ENCODE measurements at regions not wholly inside any gene's neighbourhood (a gene's known extent, or its start where the extent isn't known, plus 50 kb on each side); places are given as distances from the start of the nearest gene placed in this dataset.
A peak's percentile ranks its signal among the peaks of the same experiment; 100 is the strongest.
"Not testable (repeated sequence)": the region's sequence is repeated elsewhere in the genome, so short reads cannot be mapped to it uniquely, and the experiment has no call there.

GRCh38 chrX:52261125-52261462, 76.4 kb downstream of the MAGED4 start:
- peak overlapping the region; percentile 72 for H3K4me3 ChIP-seq
- no peaks in the 10 kb centered on the region for H3K36me3 ChIP-seq

GRCh38 chrX:52261463-52262194, 76.9 kb downstream of the MAGED4 start:
- Histone ChIP-seq H3K4me3 (peak overlapping the region; percentile 72), H3K9me3 (replicated peaks) (no peaks in the 10 kb centered on the region), H3K36me3 (no peaks in the 10 kb centered on the region), H3K27ac (peak overlapping the region; percentile 65), H3K27me3 (no peaks in the 10 kb centered on the region), H3K4me1 (no peaks in the 10 kb centered on the region)
- peak; percentile 81 to 84 for DNase-seq

More at GRCh38 chrX:52261125-52261462, 76.4 kb downstream of the MAGED4 start:
- Histone ChIP-seq H3K4me1 (no peaks in the 10 kb centered on the region), H3K27me3 (no peaks in the 10 kb centered on the region), H3K9me3 (replicated peaks) (no peaks in the 10 kb centered on the region), H3K27ac (no peak overlapping the region; the same call in 1 of the 2 replicates)
- no peak for DNase-seq

- Histone ChIP-seq H3K36me3 (no peaks in the 10 kb centered on the region), H3K9me3 (replicated peaks) (no peaks in the 10 kb centered on the region), H3K27me3 (no peaks in the 10 kb centered on the region), H3K4me3 (peak overlapping the region; percentile 72), H3K4me1 (no peaks in the 10 kb centered on the region), H3K27ac (peak overlapping the region; percentile 65; the same call in 1 of the 2 replicates)
- no peak for DNase-seq
Observed at GRCh38 chrX:52262195-52262546, 77.5 kb downstream of the MAGED4 start.

- Histone ChIP-seq H3K4me1 (no peaks in the 10 kb centered on the region), H3K27me3 (no peaks in the 10 kb centered on the region), H3K27ac (no peak overlapping the region), H3K36me3 (no peaks in the 10 kb centered on the region), H3K4me3 (no peak overlapping the region), H3K9me3 (replicated peaks) (no peaks in the 10 kb centered on the region)
- no peak for DNase-seq
Observed at GRCh38 chrX:52263417-52263816, 78.7 kb downstream of the MAGED4 start.

GRCh38 chrX:52265713-52266112, 81.0 kb downstream of the MAGED4 start:
- Histone ChIP-seq H3K27ac (no peak overlapping the region), H3K4me3 (no peak overlapping the region), H3K9me3 (replicated peaks) (no peaks in the 10 kb centered on the region), H3K36me3 (no peaks in the 10 kb centered on the region), H3K27me3 (no peaks in the 10 kb centered on the region), H3K4me1 (no peaks in the 10 kb centered on the region)
- no peak for DNase-seq

- H3K27ac ChIP-seq; H3K4me3 ChIP-seq; H3K36me3 ChIP-seq; DNase-seq; H3K27me3 ChIP-seq; H3K9me3 ChIP-seq (replicated peaks); H3K4me1 ChIP-seq: not testable (repeated sequence)
Observed at GRCh38 chrX:52268502-52268901, 83.8 kb downstream of the MAGED4 start.

GRCh38 chrX:52270453-52271116, 85.9 kb downstream of the MAGED4 start:
- Histone ChIP-seq H3K9me3 (replicated peaks) (no peaks in the 10 kb centered on the region), H3K27me3 (no peaks in the 10 kb centered on the region), H3K27ac (no peak overlapping the region), H3K36me3 (no peaks in the 10 kb centered on the region), H3K4me1 (no peaks in the 10 kb centered on the region), H3K4me3 (no peak overlapping the region)
- no peak for DNase-seq

- Histone ChIP-seq H3K9me3 (replicated peaks) (no peaks in the 10 kb centered on the region), H3K27ac (no peak overlapping the region), H3K27me3 (no peaks in the 10 kb centered on the region), H3K36me3 (no peaks in the 10 kb centered on the region), H3K4me1 (no peaks in the 10 kb centered on the region), H3K4me3 (no peak overlapping the region)
- peak; percentile 7 to 27 for DNase-seq
Observed at GRCh38 chrX:52271206-52271605, 86.5 kb downstream of the MAGED4 start.

GRCh38 chrX:52277666-52278065, 91.2 kb upstream of the XAGE2 start:
- H3K4me3 ChIP-seq: no peak overlapping the region
- no peaks in the 10 kb centered on the region for H3K27me3 ChIP-seq
- H3K27ac ChIP-seq: no peak overlapping the region
- H3K36me3 ChIP-seq: no peaks in the 10 kb centered on the region
- no peak for DNase-seq
- H3K9me3 ChIP-seq (replicated peaks): no peaks in the 10 kb centered on the region
- H3K4me1 ChIP-seq: no peaks in the 10 kb centered on the region

GRCh38 chrX:52280812-52281211, 88.0 kb upstream of the XAGE2 start:
- H3K9me3 ChIP-seq (replicated peaks): no peaks in the 10 kb centered on the region
- H3K4me1 ChIP-seq: no peaks in the 10 kb centered on the region
- H3K27ac ChIP-seq: no peak overlapping the region
- H3K36me3 ChIP-seq: no peaks in the 10 kb centered on the region
- no peak for DNase-seq
- H3K4me3 ChIP-seq: no peak overlapping the region
- no peaks in the 10 kb centered on the region for H3K27me3 ChIP-seq

GRCh38 chrX:52284865-52285264, 84.0 kb upstream of the XAGE2 start:
- no peaks in the 10 kb centered on the region for H3K4me1 ChIP-seq
- H3K27me3 ChIP-seq: no peaks in the 10 kb centered on the region
- no peak overlapping the region for H3K4me3 ChIP-seq
- no peaks in the 10 kb centered on the region for H3K36me3 ChIP-seq
- no peak overlapping the region for H3K27ac ChIP-seq
- no peak for DNase-seq
- H3K9me3 ChIP-seq (replicated peaks): no peaks in the 10 kb centered on the region

GRCh38 chrX:52298968-52299367, 69.9 kb upstream of the XAGE2 start:
- H3K4me1 ChIP-seq; H3K27ac ChIP-seq; H3K4me3 ChIP-seq; H3K27me3 ChIP-seq; DNase-seq; H3K9me3 ChIP-seq (replicated peaks); H3K36me3 ChIP-seq: not testable (repeated sequence)

- H3K36me3 ChIP-seq; H3K27me3 ChIP-seq; DNase-seq; H3K9me3 ChIP-seq (replicated peaks); H3K4me3 ChIP-seq; H3K27ac ChIP-seq; H3K4me1 ChIP-seq: not testable (repeated sequence)
Observed at GRCh38 chrX:52308532-52308931, 60.3 kb upstream of the XAGE2 start.

All from SJCRH30 (cell line).